SK-N-SH (cell line): ENCODE measurements at regions not wholly inside any gene's neighbourhood (a gene's known extent, or its start where the extent isn't known, plus 50 kb on each side); places are given as distances from the start of the nearest gene placed in this dataset.

Source experiments
- CTCF ChIP-seq: fragments of 200-600 bp; sonication (generic); IDR thresholded peaks from 2 replicates; pipeline ENCODE4 v1.6.1; 2017; ENCODE audit warnings: antibody characterized with exemption, mild to moderate bottlenecking, moderate library complexity
- FOXM1 ChIP-seq: IDR thresholded peaks from 2 replicates; pipeline ENCODE4 v1.4.0; 2012; ENCODE audit warnings: low read depth, mild to moderate bottlenecking
- TAF1 ChIP-seq: IDR thresholded peaks from 2 replicates; pipeline ENCODE4 v1.6.1; 2012; ENCODE audit warnings: low read depth, mild to moderate bottlenecking, low read length, moderate library complexity, borderline replicate concordance
- USF2 ChIP-seq: fragments of 150-350 bp; IDR thresholded peaks from 2 replicates; pipeline ENCODE4 v1.6.1; 2017; ENCODE audit warnings: antibody characterized with exemption, low read length, low read depth, borderline replicate concordance

- TF ChIP-seq CTCF (no peak), TAF1 (no peak), FOXM1 (no peak), USF2 (no peak)
Measured at GRCh38 chr22:48840112-48840949, 987.3 kb downstream of the BRD1 start.
